Right lobe of liver (tissue), 6 donors: ENCODE measurements at regions not wholly inside any gene's neighbourhood (a gene's known extent, or its start where the extent isn't known, plus 50 kb on each side); places are given as distances from the start of the nearest gene placed in this dataset.

ENCODE experiments used
- ATAC-seq, 4 donors: fragments of 200-7000 bp; cut with Tn5 transposase; one replicate each; pipeline ENCODE4 v1.9.1; 2020; ENCODE audit warnings: mild to moderate bottlenecking in 4 of 4, moderate library complexity in 4 of 4
- DNase-seq, 3 donors: peaks; one replicate each; pipeline ENCODE4 v3.0.0-alpha.2; 2020
- H3K27ac ChIP-seq, 3 donors: fragments of 200-600 bp; one replicate each; pipeline ENCODE4 v1.8.0; 2022
- H3K27me3 ChIP-seq, 2 donors: fragments of 200-600 bp; one replicate each; pipeline ENCODE4 v1.8.0; 2022
- H3K36me3 ChIP-seq, 4 donors: fragments of 200-600 bp; sonication (generic) in 1 of 4; one replicate each; pipeline versions ENCODE4 v1.5.1 to v1.8.0; 2017 to 2022; ENCODE audit warnings: control low read depth in 1 of 4
- H3K4me1 ChIP-seq, 4 donors: fragments of 200-600 bp; sonication (generic) in 1 of 4; one replicate each; pipeline versions ENCODE4 v1.5.1 to v1.8.0; 2017 to 2022; ENCODE audit warnings: control low read depth in 1 of 4
- H3K4me3 ChIP-seq, 3 donors: fragments of 200-600 bp; one replicate each; pipeline ENCODE4 v1.8.0; 2022
- H3K9me3 ChIP-seq, 4 donors: fragments of 200-600 bp; sonication (generic) in 1 of 4; one replicate each; pipeline versions ENCODE4 v1.5.1 to v1.8.0; 2017 to 2022; ENCODE audit warnings: control low read depth in 1 of 4
- POLR2A ChIP-seq: fragments of 450-650 bp; IDR thresholded peaks from one replicate; pipeline ENCODE4 v1.6.1; 2017; ENCODE audit warnings: antibody characterized with exemption, mild to moderate bottlenecking
- WGBS: methylation state at CpG from one replicate; pipeline ENCODE4 v1.1.6; 2018; ENCODE audit warnings: low coverage, low lambda C conversion rate; ENCODE audit not compliant: insufficient coverage; ENCODE audit errors: missing lambda C conversion rate; 5-methylcytosine and 5-hydroxymethylcytosine counted together
- intact Hi-C, 2 donors: fragments of 100-400 bp; cut with DNase I; formaldehyde crosslinking; loops; one replicate each; pipeline versions ENCODE4 v1.11.2 to v1.14.1; 2022
- TF ChIP-seq, protein P1 (sequence below), 4 donors: fragments of 200-600 bp in 3 of 4; fragments of 450-650 bp in 1 of 4; IDR thresholded peaks; one replicate each; pipeline versions ENCODE4 v1.5.1 to v1.8.0; 2016 to 2022; ENCODE audit warnings: antibody characterized with exemption in 4 of 4, mild to moderate bottlenecking in 2 of 4
- donor health status: DM: no; HTN: yes; CAD: no.
- donor health status: DM: no; HTN: no; CAD: no.
- donor health status: DM: no; HTN: no; CAD: no.
- donor health status: DM: no; HTN: yes; CAD: no.
- donor health status: DM: no; HTN: yes; CAD: no.

DNA sequence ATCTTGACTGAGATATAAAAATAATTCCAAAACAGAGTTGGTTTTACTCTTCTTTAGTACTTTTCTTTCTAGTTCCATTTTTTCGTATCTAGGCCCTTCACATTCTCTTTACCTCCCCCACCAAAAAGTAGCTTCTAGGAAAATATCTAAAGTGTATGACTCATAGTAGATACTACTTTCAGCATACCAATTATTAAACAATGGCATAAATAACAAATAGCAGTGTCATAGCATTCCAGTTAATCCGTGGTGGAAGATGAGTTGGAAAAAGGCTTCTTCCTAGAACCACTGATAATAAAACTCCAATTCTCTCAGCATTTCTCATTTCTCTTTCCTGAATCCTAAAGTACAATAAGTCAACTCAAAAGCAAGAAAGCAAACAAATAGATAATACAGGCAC, 859.0 kb upstream of the B3GALT2 start:
- no peaks in the 10 kb centered on the region for H3K4me1 ChIP-seq
- ATAC-seq (no peak), DNase-seq (no peak)
- H3K36me3 ChIP-seq = no peaks in the 10 kb centered on the region
- intact Hi-C loops = no loop called here
- no peak overlapping the region for H3K4me3 ChIP-seq
- no peak for TF ChIP-seq POLR2A
- TF ChIP-seq, protein P1, sequence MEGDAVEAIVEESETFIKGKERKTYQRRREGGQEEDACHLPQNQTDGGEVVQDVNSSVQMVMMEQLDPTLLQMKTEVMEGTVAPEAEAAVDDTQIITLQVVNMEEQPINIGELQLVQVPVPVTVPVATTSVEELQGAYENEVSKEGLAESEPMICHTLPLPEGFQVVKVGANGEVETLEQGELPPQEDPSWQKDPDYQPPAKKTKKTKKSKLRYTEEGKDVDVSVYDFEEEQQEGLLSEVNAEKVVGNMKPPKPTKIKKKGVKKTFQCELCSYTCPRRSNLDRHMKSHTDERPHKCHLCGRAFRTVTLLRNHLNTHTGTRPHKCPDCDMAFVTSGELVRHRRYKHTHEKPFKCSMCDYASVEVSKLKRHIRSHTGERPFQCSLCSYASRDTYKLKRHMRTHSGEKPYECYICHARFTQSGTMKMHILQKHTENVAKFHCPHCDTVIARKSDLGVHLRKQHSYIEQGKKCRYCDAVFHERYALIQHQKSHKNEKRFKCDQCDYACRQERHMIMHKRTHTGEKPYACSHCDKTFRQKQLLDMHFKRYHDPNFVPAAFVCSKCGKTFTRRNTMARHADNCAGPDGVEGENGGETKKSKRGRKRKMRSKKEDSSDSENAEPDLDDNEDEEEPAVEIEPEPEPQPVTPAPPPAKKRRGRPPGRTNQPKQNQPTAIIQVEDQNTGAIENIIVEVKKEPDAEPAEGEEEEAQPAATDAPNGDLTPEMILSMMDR (IDR thresholded peaks at IDR 0.05) = no peak
- H3K27me3 ChIP-seq = no peaks in the 10 kb centered on the region
- no peaks in the 10 kb centered on the region for H3K9me3 ChIP-seq
- no peak overlapping the region for H3K27ac ChIP-seq
- WGBS = 71% methylated on average over 2 of the region's 2 CpGs

GRCh38 chr1:194044892-194045291, 858.5 kb upstream of the B3GALT2 start:
- no peak for TF ChIP-seq POLR2A
- TF ChIP-seq, protein P1 (IDR thresholded peaks at IDR 0.05) = peak in 1 of 4 donors; percentile 15
- WGBS = 100% methylated on average over 1 of the region's 1 CpG
- Histone ChIP-seq H3K27ac (no peak overlapping the region), H3K9me3 (no peaks in the 10 kb centered on the region), H3K36me3 (no peaks in the 10 kb centered on the region), H3K4me1 (no peaks in the 10 kb centered on the region), H3K4me3 (no peak overlapping the region), H3K27me3 (no peaks in the 10 kb centered on the region)
- no peak for DNase-seq
- no peak for ATAC-seq
- intact Hi-C loops = no loop called here

DNA sequence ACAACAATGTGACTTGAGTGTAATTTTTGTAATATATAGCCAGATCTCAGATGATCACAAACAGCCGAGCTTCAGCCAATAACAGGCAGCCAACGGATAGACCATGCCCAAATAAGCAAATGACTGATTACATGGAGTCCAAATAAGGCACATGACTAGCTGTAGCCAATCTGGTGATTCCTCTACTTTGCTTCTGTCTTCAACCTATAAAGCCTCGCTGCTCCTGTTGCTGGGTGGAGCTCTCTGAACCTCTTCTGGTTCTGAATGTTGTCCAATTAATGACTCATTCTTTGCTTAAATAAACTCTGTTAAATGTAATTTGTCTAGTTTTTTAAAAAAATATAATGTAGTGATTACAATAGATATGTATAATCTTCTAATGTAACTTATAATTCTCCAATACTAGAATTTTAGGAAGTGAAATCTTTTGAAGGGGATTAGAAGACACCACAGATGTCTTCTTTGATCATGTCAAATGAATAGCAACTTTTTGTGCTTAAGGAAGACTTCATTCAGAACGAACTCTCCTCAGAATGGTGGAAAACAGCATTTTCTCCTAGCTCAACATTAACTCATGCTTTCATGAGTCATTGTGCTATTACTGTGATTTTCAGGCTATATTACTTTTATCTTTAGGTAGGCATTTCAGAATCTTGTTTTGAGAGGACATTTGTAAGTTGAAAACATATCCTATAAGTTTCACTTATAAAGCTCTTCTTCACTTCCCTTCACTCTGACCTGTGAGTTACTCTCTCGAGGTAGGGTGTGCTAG, 857.8 kb upstream of the B3GALT2 start:
- no peaks in the 10 kb centered on the region for H3K36me3 ChIP-seq
- TF ChIP-seq, protein P1 (IDR thresholded peaks at IDR 0.05) = no peak
- no peak for TF ChIP-seq POLR2A
- H3K4me1 ChIP-seq = no peaks in the 10 kb centered on the region
- no peaks in the 10 kb centered on the region for H3K27me3 ChIP-seq
- ATAC-seq (no peak), DNase-seq (no peak)
- H3K9me3 ChIP-seq = no peaks in the 10 kb centered on the region
- WGBS = 78% methylated on average over 5 of the region's 5 CpGs
- intact Hi-C loops = no loop called here
- no peak overlapping the region for H3K4me3 ChIP-seq
- no peak overlapping the region for H3K27ac ChIP-seq

- no peaks in the 10 kb centered on the region for H3K9me3 ChIP-seq
- no peak overlapping the region for H3K27ac ChIP-seq
- no peak overlapping the region for H3K4me3 ChIP-seq
- no peaks in the 10 kb centered on the region for H3K4me1 ChIP-seq
- intact Hi-C loops = no loop called here
- ATAC-seq = no peak
- no peaks in the 10 kb centered on the region for H3K27me3 ChIP-seq
- TF ChIP-seq, protein P1 (IDR thresholded peaks at IDR 0.05) = no peak
- TF ChIP-seq POLR2A = no peak
- no peak for DNase-seq
- H3K36me3 ChIP-seq = no peaks in the 10 kb centered on the region
- 89% methylated on average over 3 of the region's 3 CpGs for WGBS
Measured at GRCh38 chr1:194042736-194043135, 856.3 kb upstream of the B3GALT2 start.
